ENCODE measurements at regions not wholly inside any gene's neighbourhood (a gene's known extent, or its start where the extent isn't known, plus 50 kb on each side); places are given as distances from the start of the nearest gene placed in this dataset.
"Not testable (repeated sequence)": the region's sequence is repeated elsewhere in the genome, so short reads cannot be mapped to it uniquely, and the experiment has no call there.

DNA sequence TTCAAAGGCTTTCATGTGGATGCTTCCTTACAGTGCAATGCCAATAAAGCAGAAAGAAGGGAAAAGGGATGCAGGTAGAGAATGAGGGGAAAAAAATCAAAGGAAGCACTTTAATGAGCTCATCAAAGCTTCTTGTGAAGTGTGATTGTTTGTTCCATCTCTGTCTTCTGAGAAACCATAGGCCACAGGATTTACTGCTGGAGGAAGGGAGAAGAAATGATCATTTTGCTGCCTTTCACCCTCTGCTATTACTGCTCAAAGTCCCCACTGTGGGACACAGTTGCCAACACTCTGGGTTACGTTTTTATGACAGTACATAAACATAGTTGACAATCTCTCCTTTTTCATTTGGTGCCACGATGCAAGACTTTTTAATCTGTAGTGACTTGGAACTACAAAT, 558.0 kb upstream of the TECRL start:
- no peak overlapping the region for H3K9ac ChIP-seq (ENCODE audit: low read length)
- no peaks in the 10 kb centered on the region for H3K36me3 ChIP-seq (ENCODE audit: control insufficient read depth, insufficient read depth, low read length, severe bottlenecking)
- no peak for DNase-seq (ENCODE audit: low read depth)
- no peaks in the 10 kb centered on the region for H3K27me3 ChIP-seq (replicated peaks; ENCODE audit: control insufficient read depth, insufficient read depth, low read length)
- no peaks in the 10 kb centered on the region for H3K9me3 ChIP-seq (ENCODE audit: control insufficient read depth, low read length)
- H3K4me1 ChIP-seq (ENCODE audit: control insufficient read depth, insufficient read depth, low read length) = no peaks in the 10 kb centered on the region
- H3K4me3 ChIP-seq (ENCODE audit: low read length) = no peak overlapping the region

DNA sequence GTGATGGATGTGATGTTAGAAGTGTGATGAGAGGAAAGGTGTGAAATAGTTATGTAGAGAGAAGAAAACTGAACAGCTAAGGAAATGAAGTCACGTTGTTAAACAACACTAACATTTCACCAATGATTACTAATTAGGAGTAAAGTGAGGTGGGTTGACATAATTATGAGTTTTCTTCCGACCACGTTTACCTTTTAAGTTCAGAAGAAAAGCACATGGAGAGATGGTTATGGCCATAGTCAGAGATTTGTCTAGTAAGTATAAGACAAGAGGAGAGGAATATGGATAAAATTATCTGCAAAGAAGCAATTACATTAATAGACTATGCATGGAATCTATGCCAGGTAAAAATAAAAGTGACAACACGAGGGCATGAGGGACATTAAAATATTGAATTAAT, 551.3 kb upstream of the TECRL start:
- Histone ChIP-seq H3K9ac (ENCODE audit: low read length) (no peak overlapping the region), H3K36me3 (ENCODE audit: control insufficient read depth, insufficient read depth, low read length, severe bottlenecking) (no peaks in the 10 kb centered on the region), H3K4me1 (ENCODE audit: control insufficient read depth, insufficient read depth, low read length) (no peaks in the 10 kb centered on the region), H3K9me3 (ENCODE audit: control insufficient read depth, low read length) (peaks cover 2% of the 10 kb centered on the region), H3K4me3 (ENCODE audit: low read length) (no peak overlapping the region), H3K27me3 (replicated peaks; ENCODE audit: control insufficient read depth, insufficient read depth, low read length) (no peaks in the 10 kb centered on the region)
- DNase-seq (ENCODE audit: low read depth) = no peak

GRCh38 chr4:64940698-64941097, 531.4 kb upstream of the TECRL start:
- H3K4me3 ChIP-seq (ENCODE audit: low read length) = no peak overlapping the region
- H3K27me3 ChIP-seq (replicated peaks; ENCODE audit: control insufficient read depth, insufficient read depth, low read length) = no peaks in the 10 kb centered on the region
- peak; percentile 50 for DNase-seq (ENCODE audit: low read depth)
- H3K4me1 ChIP-seq (ENCODE audit: control insufficient read depth, insufficient read depth, low read length) = no peaks in the 10 kb centered on the region
- no peak overlapping the region for H3K9ac ChIP-seq (ENCODE audit: low read length)
- H3K36me3 ChIP-seq (ENCODE audit: control insufficient read depth, insufficient read depth, low read length, severe bottlenecking) = no peaks in the 10 kb centered on the region
- H3K9me3 ChIP-seq (ENCODE audit: control insufficient read depth, low read length) = peaks cover 6% of the 10 kb centered on the region

DNA sequence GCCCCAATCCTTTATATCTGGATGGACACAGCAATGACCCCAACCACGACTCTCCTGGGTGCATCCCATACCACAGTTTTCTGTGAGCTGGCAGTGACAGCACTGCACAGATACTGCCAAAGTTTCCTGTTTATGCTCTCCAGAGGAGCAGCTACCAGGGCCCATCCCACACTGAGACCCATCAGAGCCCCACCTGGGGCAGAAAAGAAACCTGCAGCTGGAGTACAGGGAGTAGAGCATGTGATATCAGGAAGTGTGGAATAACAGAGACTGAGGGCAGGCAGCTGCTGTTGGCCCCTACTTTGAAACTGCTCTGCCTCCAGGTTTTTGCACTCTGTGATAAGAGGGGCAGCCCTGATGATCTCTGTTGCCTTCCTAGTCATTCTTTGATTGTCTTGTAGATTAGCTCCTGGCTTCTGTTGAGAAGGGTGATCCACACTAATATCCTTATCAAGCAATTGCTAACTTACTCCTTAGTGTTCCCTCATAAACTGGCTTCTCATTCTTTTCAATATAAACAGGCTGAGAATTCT, 526.3 kb upstream of the TECRL start:
- DNase-seq (ENCODE audit: low read depth) = no peak
- H3K4me1 ChIP-seq (ENCODE audit: control insufficient read depth, insufficient read depth, low read length) = no peaks in the 10 kb centered on the region

DNA sequence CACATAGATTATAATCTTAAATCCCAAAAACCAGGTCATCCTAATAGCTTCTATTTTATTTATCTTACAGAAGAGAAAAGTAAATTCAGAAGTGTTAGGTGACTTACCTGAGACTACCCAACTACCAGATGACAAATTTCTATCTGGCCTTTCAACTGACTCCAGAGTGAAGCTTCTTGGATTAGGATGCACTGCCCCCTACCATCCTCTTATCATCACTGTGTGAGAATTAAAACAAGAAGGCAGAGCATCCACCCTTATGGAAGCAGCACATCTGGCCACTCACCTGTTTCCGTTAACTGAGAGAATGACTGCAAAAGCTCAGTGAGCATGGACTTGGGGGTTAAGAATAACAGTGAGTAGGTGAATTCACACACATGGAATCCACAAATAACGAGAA, 502.6 kb upstream of the TECRL start:
- Histone ChIP-seq H3K9ac (ENCODE audit: low read length) (no peak overlapping the region), H3K9me3 (ENCODE audit: control insufficient read depth, low read length) (peaks cover 4% of the 10 kb centered on the region), H3K4me1 (ENCODE audit: control insufficient read depth, insufficient read depth, low read length) (no peaks in the 10 kb centered on the region), H3K4me3 (ENCODE audit: low read length) (no peak overlapping the region), H3K36me3 (ENCODE audit: control insufficient read depth, insufficient read depth, low read length, severe bottlenecking) (no peaks in the 10 kb centered on the region), H3K27me3 (replicated peaks; ENCODE audit: control insufficient read depth, insufficient read depth, low read length) (no peaks in the 10 kb centered on the region)
- no peak for DNase-seq (ENCODE audit: low read depth)

More for the DNA sequence above, 526.3 kb upstream of the TECRL start:
- Histone ChIP-seq H3K9me3 (ENCODE audit: control insufficient read depth, low read length) (peaks cover 9% of the 10 kb centered on the region), H3K27me3 (replicated peaks; ENCODE audit: control insufficient read depth, insufficient read depth, low read length) (no peaks in the 10 kb centered on the region), H3K36me3 (ENCODE audit: control insufficient read depth, insufficient read depth, low read length, severe bottlenecking) (no peaks in the 10 kb centered on the region), H3K4me3 (ENCODE audit: low read length) (no peak overlapping the region), H3K9ac (ENCODE audit: low read length) (no peak overlapping the region)

GRCh38 chr4:64903986-64904385, 494.7 kb upstream of the TECRL start:
- Histone ChIP-seq H3K9ac (ENCODE audit: low read length) (no peak overlapping the region), H3K4me3 (ENCODE audit: low read length) (no peak overlapping the region), H3K9me3 (ENCODE audit: control insufficient read depth, low read length) (no peaks in the 10 kb centered on the region), H3K36me3 (ENCODE audit: control insufficient read depth, insufficient read depth, low read length, severe bottlenecking) (no peaks in the 10 kb centered on the region), H3K4me1 (ENCODE audit: control insufficient read depth, insufficient read depth, low read length) (no peaks in the 10 kb centered on the region), H3K27me3 (replicated peaks; ENCODE audit: control insufficient read depth, insufficient read depth, low read length) (no peaks in the 10 kb centered on the region)
- DNase-seq (ENCODE audit: low read depth) = no peak

DNA sequence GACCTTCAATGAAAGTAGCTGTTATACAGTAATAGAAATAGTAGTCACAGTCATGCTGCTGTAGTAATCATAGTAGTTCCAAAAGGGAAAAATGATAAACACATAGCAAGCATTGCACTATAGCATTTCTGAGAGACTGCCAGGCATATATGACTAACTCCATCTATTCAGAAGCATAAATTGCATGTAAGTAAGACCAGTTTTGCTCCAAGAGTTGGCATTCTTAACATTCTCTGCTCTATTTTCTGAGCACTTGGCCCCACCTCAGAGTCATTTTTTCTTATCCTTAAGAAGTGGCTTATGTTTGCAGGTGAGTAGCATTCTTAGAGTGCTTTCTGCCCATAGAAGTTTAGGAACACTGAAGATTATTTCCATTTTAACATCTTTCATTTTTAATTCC, 490.3 kb upstream of the TECRL start:
- peak; percentile 75 for DNase-seq (ENCODE audit: low read depth)
- Histone ChIP-seq H3K9me3 (ENCODE audit: control insufficient read depth, low read length) (no peaks in the 10 kb centered on the region), H3K9ac (ENCODE audit: low read length) (no peak overlapping the region), H3K4me3 (ENCODE audit: low read length) (no peak overlapping the region), H3K4me1 (ENCODE audit: control insufficient read depth, insufficient read depth, low read length) (no peaks in the 10 kb centered on the region), H3K36me3 (ENCODE audit: control insufficient read depth, insufficient read depth, low read length, severe bottlenecking) (no peaks in the 10 kb centered on the region), H3K27me3 (replicated peaks; ENCODE audit: control insufficient read depth, insufficient read depth, low read length) (no peaks in the 10 kb centered on the region)

GRCh38 chr4:64899030-64899429, 489.8 kb upstream of the TECRL start:
- H3K9ac ChIP-seq (ENCODE audit: low read length); H3K27me3 ChIP-seq (replicated peaks; ENCODE audit: control insufficient read depth, insufficient read depth, low read length); H3K36me3 ChIP-seq (ENCODE audit: control insufficient read depth, insufficient read depth, low read length, severe bottlenecking); H3K9me3 ChIP-seq (ENCODE audit: control insufficient read depth, low read length); H3K4me3 ChIP-seq (ENCODE audit: low read length); H3K4me1 ChIP-seq (ENCODE audit: control insufficient read depth, insufficient read depth, low read length); DNase-seq (ENCODE audit: low read depth): not testable (repeated sequence)

GRCh38 chr4:64897683-64898082, 488.4 kb upstream of the TECRL start:
- Histone ChIP-seq H3K27me3 (replicated peaks; ENCODE audit: control insufficient read depth, insufficient read depth, low read length) (no peaks in the 10 kb centered on the region), H3K4me3 (ENCODE audit: low read length) (no peak overlapping the region), H3K4me1 (ENCODE audit: control insufficient read depth, insufficient read depth, low read length) (no peaks in the 10 kb centered on the region), H3K36me3 (ENCODE audit: control insufficient read depth, insufficient read depth, low read length, severe bottlenecking) (no peaks in the 10 kb centered on the region), H3K9me3 (ENCODE audit: control insufficient read depth, low read length) (no peaks in the 10 kb centered on the region), H3K9ac (ENCODE audit: low read length) (no peak overlapping the region)
- DNase-seq (ENCODE audit: low read depth) = no peak

GRCh38 chr4:64895031-64895430, 485.8 kb upstream of the TECRL start:
- Histone ChIP-seq H3K4me3 (ENCODE audit: low read length) (no peak overlapping the region), H3K9ac (ENCODE audit: low read length) (no peak overlapping the region), H3K9me3 (ENCODE audit: control insufficient read depth, low read length) (no peaks in the 10 kb centered on the region), H3K36me3 (ENCODE audit: control insufficient read depth, insufficient read depth, low read length, severe bottlenecking) (no peaks in the 10 kb centered on the region), H3K27me3 (replicated peaks; ENCODE audit: control insufficient read depth, insufficient read depth, low read length) (no peaks in the 10 kb centered on the region), H3K4me1 (ENCODE audit: control insufficient read depth, insufficient read depth, low read length) (no peaks in the 10 kb centered on the region)
- DNase-seq (ENCODE audit: low read depth) = no peak

GRCh38 chr4:64893205-64893604, 484.0 kb upstream of the TECRL start:
- no peak for DNase-seq (ENCODE audit: low read depth)
- Histone ChIP-seq H3K4me3 (ENCODE audit: low read length) (no peak overlapping the region), H3K9me3 (ENCODE audit: control insufficient read depth, low read length) (no peaks in the 10 kb centered on the region), H3K4me1 (ENCODE audit: control insufficient read depth, insufficient read depth, low read length) (no peaks in the 10 kb centered on the region), H3K27me3 (replicated peaks; ENCODE audit: control insufficient read depth, insufficient read depth, low read length) (no peaks in the 10 kb centered on the region), H3K36me3 (ENCODE audit: control insufficient read depth, insufficient read depth, low read length, severe bottlenecking) (no peaks in the 10 kb centered on the region), H3K9ac (ENCODE audit: low read length) (no peak overlapping the region)

- Histone ChIP-seq H3K27me3 (replicated peaks; ENCODE audit: control insufficient read depth, insufficient read depth, low read length) (no peaks in the 10 kb centered on the region), H3K4me3 (ENCODE audit: low read length) (no peak overlapping the region), H3K9ac (ENCODE audit: low read length) (no peak overlapping the region), H3K36me3 (ENCODE audit: control insufficient read depth, insufficient read depth, low read length, severe bottlenecking) (no peaks in the 10 kb centered on the region), H3K4me1 (ENCODE audit: control insufficient read depth, insufficient read depth, low read length) (no peaks in the 10 kb centered on the region), H3K9me3 (ENCODE audit: control insufficient read depth, low read length) (peaks cover 3% of the 10 kb centered on the region)
- DNase-seq (ENCODE audit: low read depth) = no peak
These were observed 480.8 kb upstream of the TECRL start for GRCh38 chr4:64889906-64890610.

Measured in adipocyte (in vitro differentiated cells).